HG03097 (cell line): ENCODE measurements at regions not wholly inside any gene's neighbourhood (a gene's known extent, or its start where the extent isn't known, plus 50 kb on each side); places are given as distances from the start of the nearest gene placed in this dataset.

Experiments used
- ATAC-seq: cut with Tn5 transposase; IDR thresholded peaks from one replicate; pipeline ENCODE4 v1.9.1; 2021; ENCODE audit not compliant: unreplicated experiment, low FRiP score

- no peak for ATAC-seq
Measured at GRCh38 chr5:124060011-124060410, 548.0 kb downstream of the CSNK1G3 start.

GRCh38 chr5:124059200-124059599 is 547.2 kb downstream of the CSNK1G3 start:
- ATAC-seq, result no peak

DNA sequence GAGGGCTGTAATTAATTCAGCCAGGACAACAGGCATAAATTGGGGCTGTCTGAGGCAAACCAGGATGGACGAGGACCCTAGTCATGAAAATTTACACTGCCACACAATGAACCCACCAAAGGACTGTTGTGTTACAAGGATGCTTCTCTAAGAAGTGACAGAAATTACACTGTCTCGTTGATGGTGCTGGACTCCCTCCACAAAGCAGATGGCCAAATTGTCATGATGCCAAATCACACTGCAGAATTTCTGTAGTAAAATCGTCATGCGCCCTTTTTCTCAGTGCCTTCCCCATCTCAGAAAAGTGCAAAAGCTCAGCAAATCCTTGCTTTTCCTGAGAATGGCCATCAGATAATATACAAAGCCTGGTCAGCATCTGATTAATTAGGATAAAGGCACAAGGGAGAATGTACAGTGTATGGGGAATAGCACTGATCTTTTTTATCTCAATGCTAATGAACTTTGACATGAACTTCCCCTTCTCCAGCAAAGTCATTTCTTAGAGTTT is 545.8 kb downstream of the CSNK1G3 start:
- ATAC-seq, result no peak

DNA sequence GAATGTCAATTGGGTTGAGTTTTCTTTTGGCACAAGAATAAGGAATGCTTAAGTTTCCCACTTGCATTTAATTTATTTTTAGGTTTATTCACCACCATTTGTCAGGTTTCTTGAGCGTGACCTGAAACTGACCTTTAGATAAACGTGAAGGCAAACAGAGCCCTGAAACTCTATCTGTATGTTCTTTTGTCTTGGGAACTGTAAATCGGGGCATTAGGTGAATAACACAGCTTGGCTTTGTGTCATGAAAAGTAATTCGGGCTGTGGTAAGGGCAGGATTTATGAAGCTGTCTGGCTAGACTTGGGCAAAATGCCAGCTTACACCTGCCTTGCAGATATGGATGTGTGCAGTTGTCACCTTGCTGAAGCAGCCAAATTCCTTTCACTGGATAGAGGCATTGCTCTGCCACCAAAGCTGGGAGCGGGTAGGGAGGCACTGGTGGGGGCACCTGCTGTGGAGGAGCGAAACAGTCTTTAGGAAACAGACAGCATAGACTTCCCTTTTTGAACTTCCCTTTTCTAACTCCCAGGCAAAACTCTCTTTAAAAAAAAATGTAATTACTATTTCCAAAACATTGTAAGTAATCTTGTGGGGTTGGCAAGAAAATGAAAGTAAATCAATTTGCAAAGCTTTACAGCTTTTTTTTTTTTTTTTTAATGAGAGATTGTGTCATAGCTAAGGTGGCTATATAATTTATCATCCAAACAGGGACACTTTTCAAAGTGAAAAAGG is 545.2 kb downstream of the CSNK1G3 start:
- ATAC-seq, result no peak

- no peak for ATAC-seq
Measured at GRCh38 chr5:124056326-124056990, 544.5 kb downstream of the CSNK1G3 start.

DNA sequence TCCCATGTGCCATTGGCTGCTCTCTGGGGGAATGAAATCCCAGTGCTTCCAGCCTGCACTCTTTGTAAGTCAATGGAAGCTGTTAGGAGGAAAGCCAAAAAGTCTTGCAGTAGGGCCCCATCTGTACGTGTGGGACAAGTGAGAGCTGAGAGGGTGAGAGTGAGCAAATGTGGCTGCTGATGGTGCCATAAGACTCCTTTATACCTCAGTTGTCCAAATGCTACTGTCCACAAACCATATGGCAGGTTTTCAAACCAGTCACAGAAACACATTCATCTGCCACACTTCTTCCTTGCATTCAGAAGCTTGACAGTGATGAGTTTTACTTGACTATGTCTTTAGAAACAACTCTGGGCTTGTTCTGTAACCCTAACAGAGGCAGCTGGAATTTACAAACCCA is 543.8 kb downstream of the CSNK1G3 start:
- no peak for ATAC-seq

- ATAC-seq, result no peak
Measured at GRCh38 chr5:124054564-124054963, 542.6 kb downstream of the CSNK1G3 start.

- ATAC-seq, result no peak
Measured at GRCh38 chr5:124053340-124053739, 541.4 kb downstream of the CSNK1G3 start.

- ATAC-seq, result no peak
Measured at GRCh38 chr5:124052201-124052600, 540.2 kb downstream of the CSNK1G3 start.

- ATAC-seq, result no peak
Measured at GRCh38 chr5:124050120-124050770, 538.3 kb downstream of the CSNK1G3 start.

DNA sequence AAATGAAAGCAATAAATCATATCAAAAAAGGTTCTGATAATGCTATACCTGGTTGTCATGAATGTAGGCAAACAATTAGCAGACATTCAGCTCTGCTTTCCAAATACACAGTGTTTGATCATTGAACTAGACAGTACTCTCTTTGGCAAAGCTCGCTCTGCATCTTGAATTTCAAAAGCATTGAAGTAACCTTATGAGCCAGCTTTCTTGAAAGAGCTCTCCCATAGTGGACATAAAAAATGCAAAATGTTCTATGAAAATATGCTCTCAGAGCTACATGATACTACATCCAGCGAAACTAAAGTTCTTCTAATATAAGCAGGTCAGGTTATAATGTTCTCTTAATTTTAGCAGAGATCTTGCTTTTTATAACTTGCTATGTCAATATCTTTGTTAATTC is 533.4 kb downstream of the CSNK1G3 start:
- ATAC-seq, result no peak

GRCh38 chr5:124044613-124045012 is 532.6 kb downstream of the CSNK1G3 start:
- no peak for ATAC-seq

GRCh38 chr5:124043456-124043855 is 531.5 kb downstream of the CSNK1G3 start:
- ATAC-seq, result no peak

DNA sequence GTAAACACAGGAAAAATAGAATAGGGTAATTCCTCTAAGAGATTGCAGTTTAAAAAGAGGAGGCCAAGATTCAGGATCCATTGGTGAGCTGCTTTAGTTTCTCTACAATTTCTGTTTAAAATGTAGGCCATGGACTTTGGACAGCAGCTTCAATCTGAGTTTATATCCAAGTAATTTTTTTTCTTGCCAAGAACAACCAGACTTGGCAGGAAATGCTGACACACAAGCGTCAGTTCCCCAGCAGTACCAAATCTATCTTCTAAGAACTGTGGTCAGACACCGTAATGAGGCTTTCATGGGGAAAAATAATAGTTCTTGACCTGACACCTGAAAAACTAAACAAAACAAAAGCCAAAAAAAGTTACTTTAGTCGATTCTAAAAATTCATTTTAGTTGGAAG is 528.8 kb downstream of the CSNK1G3 start:
- ATAC-seq, result no peak

DNA sequence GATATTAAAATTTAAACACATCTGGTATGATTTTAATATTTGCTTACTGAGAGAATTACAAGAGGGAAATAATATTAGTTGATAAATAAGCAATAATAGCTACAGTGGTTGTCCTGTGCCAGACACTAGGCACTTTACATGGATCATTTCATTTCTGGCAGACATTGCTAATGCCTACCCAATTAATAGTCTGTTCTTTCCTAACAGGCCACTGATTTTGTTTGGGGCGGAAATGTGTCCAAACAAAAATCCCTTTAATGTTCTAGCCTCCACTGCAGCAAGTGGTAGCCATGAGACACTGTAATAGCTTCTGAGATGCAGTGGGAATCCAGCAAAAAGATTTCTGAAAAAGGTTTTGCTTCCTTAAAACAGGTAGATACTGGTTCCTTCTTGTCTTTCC is 527.4 kb downstream of the CSNK1G3 start:
- no peak for ATAC-seq

DNA sequence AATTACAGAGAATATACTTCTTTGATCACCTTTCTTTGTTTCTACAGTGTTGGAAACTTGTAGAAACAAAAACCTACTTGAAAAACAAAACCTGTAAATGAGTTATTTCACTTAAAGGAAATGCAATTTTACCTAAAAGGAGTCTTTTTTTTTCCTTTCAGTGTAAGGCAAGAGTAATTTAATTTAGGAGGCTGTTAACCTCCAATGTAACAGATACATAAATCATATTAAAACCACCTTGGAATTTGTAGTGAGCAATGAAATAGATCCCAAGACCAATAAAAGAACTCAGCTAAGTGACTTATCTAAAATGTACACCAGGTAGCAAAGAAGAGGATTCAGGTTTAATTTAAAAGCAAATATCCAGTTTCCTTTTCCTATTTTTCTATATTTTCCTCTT is 524.8 kb downstream of the CSNK1G3 start:
- ATAC-seq, result no peak

- ATAC-seq, result peak; percentile 83
Measured at GRCh38 chr5:124034963-124035362, 523.0 kb downstream of the CSNK1G3 start.

GRCh38 chr5:124034083-124034700 is 522.2 kb downstream of the CSNK1G3 start:
- no peak for ATAC-seq

- no peak for ATAC-seq
Measured at GRCh38 chr5:124030043-124030491, 518.1 kb downstream of the CSNK1G3 start.

- ATAC-seq, result no peak
Measured at GRCh38 chr5:124027441-124027840, 515.5 kb downstream of the CSNK1G3 start.

DNA sequence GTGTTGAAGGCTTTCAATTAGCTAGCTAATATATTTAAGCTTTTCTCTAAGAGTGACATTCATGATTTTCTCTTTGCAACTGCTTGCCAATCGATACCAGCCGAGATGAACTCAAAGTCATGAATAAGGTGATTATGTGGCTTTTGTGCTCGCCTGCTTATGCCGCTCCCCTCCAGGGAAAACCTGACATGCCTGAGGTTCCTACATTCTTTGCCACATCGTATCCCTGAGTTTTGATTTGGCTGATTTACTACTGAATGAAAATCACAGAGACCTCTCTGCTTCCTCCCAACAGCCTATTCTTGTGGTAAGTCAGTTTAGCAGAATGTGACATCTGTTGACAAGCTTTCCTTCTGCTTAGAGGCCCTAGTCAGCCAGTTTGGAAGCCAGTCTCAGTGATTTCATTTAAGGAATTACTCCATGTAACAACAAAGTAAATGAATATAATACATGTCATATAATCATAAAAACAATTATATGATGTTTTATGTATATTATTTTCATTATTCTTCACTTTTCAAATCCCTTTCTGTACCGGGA is 513.4 kb downstream of the CSNK1G3 start:
- no peak for ATAC-seq
